Nephron (organoid): ENCODE measurements at regions not wholly inside any gene's neighbourhood (a gene's known extent, or its start where the extent isn't known, plus 50 kb on each side); places are given as distances from the start of the nearest gene placed in this dataset.

Source experiments
- H3K27ac Mint-ChIP-seq, 3 experiments: 2 replicates each; pipeline ENCODE4 v1.8.0; 2020; ENCODE audit warnings: mixed read lengths in 3 of 3, mild to moderate bottlenecking in 2 of 3, moderate library complexity in 1 of 3
- H3K27me3 Mint-ChIP-seq: 2 replicates; pipeline ENCODE4 v1.8.0; 2021; ENCODE audit warnings: low read depth, mild to moderate bottlenecking, moderate library complexity, mixed read lengths
- H3K36me3 Mint-ChIP-seq: 2 replicates; pipeline ENCODE4 v1.8.0; 2020; ENCODE audit warnings: low read depth, mixed read lengths
- H3K4me1 Mint-ChIP-seq: 2 replicates; pipeline ENCODE4 v1.8.0; 2020; ENCODE audit warnings: mixed read lengths
- H3K4me3 Mint-ChIP-seq, 3 experiments: 2 replicates each; pipeline ENCODE4 v1.8.0; 2020; ENCODE audit warnings: mild to moderate bottlenecking in 3 of 3, mixed read lengths in 3 of 3, moderate library complexity in 2 of 3
- H3K9me3 Mint-ChIP-seq: 2 replicates; pipeline ENCODE4 v1.8.0; 2020; ENCODE audit warnings: mixed read lengths
- TF ChIP-seq, protein P1 (sequence below), 3 experiments: fragments of 200-600 bp; sonication (generic); IDR thresholded peaks; one replicate each; pipeline ENCODE4 v1.5.0; 2021; ENCODE audit warnings: antibody characterized with exemption in 3 of 3; ENCODE audit not compliant: unreplicated experiment in 3 of 3

DNA sequence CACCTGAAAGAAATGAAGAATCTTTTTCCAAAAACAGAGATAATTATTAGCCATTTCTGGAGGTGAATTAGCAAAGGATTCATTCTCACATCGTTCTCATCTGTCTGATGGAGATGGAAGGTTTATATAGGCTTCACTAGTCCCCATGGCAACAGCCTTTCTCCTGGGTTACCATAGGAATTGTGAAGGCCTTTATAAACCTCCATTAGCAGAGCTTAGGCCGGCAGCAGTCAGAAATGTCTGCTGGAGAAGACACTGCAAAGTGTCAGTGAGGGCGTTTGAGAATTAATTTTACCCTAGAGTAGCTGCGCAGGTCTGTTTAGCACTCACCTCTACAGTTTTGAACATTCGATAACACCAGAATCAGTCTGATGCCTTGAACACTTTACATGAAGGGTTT lies 290.4 kb upstream of the NR4A3 start:
- H3K4me3 Mint-ChIP-seq: no peak overlapping the region
- no peaks in the 10 kb centered on the region for H3K36me3 Mint-ChIP-seq
- H3K27me3 Mint-ChIP-seq: no peaks in the 10 kb centered on the region
- H3K9me3 Mint-ChIP-seq: no peaks in the 10 kb centered on the region
- H3K27ac Mint-ChIP-seq: no peak overlapping the region
- TF ChIP-seq, protein P1, sequence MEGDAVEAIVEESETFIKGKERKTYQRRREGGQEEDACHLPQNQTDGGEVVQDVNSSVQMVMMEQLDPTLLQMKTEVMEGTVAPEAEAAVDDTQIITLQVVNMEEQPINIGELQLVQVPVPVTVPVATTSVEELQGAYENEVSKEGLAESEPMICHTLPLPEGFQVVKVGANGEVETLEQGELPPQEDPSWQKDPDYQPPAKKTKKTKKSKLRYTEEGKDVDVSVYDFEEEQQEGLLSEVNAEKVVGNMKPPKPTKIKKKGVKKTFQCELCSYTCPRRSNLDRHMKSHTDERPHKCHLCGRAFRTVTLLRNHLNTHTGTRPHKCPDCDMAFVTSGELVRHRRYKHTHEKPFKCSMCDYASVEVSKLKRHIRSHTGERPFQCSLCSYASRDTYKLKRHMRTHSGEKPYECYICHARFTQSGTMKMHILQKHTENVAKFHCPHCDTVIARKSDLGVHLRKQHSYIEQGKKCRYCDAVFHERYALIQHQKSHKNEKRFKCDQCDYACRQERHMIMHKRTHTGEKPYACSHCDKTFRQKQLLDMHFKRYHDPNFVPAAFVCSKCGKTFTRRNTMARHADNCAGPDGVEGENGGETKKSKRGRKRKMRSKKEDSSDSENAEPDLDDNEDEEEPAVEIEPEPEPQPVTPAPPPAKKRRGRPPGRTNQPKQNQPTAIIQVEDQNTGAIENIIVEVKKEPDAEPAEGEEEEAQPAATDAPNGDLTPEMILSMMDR (IDR thresholded peaks at IDR 0.05; ENCODE audit: unreplicated experiment in 3 of 3): no peak
- H3K4me1 Mint-ChIP-seq: no peaks in the 10 kb centered on the region

DNA sequence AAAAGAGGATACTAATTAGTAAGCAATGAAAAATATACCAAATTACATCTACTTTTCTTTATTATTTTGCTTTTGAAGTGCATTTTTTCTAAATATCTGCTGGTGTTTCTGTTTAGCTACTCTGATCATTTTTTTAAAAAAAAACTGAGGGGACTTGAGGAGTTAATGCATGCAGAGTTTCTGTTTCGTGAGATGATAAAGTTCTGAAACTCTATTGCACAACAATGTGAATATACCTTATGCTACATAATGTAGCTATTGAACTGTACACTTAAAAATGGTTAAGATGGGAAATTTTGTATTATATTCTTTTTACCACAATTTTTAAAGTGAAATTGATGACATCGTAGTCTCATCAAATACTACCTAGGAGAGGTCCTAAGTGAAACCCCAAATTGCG lies 288.3 kb upstream of the NR4A3 start:
- no peaks in the 10 kb centered on the region for H3K36me3 Mint-ChIP-seq
- no peak overlapping the region for H3K27ac Mint-ChIP-seq
- TF ChIP-seq, protein P1 (IDR thresholded peaks at IDR 0.05; ENCODE audit: unreplicated experiment in 3 of 3): no peak
- no peaks in the 10 kb centered on the region for H3K9me3 Mint-ChIP-seq
- no peaks in the 10 kb centered on the region for H3K27me3 Mint-ChIP-seq
- no peaks in the 10 kb centered on the region for H3K4me1 Mint-ChIP-seq
- H3K4me3 Mint-ChIP-seq: no peak overlapping the region

DNA sequence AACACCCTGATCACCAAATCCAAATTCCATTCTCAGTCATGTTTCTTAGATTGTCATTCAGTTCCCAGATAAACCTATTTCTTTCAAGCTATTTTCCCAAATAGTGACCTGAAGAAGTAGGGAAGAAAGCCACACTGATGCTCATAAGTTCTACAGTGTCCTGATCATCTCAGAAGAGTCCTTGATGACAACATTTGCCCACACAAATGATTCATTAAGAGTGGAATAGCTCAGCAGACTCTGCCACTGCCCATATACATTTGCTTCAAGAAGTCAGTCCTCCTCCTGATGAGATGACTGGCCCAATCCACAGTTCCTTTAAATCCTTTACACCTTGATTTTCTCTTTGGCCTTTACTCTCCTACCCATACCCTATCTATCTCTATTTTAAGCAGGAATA lies 283.7 kb upstream of the NR4A3 start:
- TF ChIP-seq, protein P1 (IDR thresholded peaks at IDR 0.05; ENCODE audit: unreplicated experiment in 3 of 3): no peak
- Mint-ChIP-seq H3K4me1 (no peaks in the 10 kb centered on the region), H3K27me3 (no peaks in the 10 kb centered on the region), H3K36me3 (no peaks in the 10 kb centered on the region), H3K4me3 (no peak overlapping the region), H3K27ac (no peak overlapping the region), H3K9me3 (no peaks in the 10 kb centered on the region)

DNA sequence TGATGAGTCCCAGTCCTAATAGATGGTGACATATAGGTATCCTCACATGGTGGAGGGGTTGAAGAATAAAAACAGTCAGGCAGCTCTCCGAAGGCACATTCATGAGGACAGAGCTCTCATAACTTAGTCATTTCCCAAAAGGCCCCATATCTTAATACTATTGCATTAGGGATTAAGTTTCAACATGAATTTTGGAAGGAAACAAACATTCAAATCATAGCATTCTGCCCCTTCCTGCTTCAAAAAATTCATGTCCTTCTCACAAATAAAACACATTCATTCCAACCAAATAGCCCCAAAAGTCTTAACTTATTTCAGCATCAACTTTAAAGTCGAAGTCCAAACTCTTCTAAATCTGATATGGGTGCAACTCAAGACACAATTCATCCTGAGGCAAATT lies 277.2 kb upstream of the NR4A3 start:
- H3K9me3 Mint-ChIP-seq: peaks cover 8% of the 10 kb centered on the region
- peaks cover 4% of the 10 kb centered on the region for H3K27me3 Mint-ChIP-seq
- no peaks in the 10 kb centered on the region for H3K4me1 Mint-ChIP-seq
- TF ChIP-seq, protein P1 (IDR thresholded peaks at IDR 0.05; ENCODE audit: unreplicated experiment in 3 of 3): no peak
- no peaks in the 10 kb centered on the region for H3K36me3 Mint-ChIP-seq
- no peak overlapping the region for H3K27ac Mint-ChIP-seq
- H3K4me3 Mint-ChIP-seq: no peak overlapping the region

DNA sequence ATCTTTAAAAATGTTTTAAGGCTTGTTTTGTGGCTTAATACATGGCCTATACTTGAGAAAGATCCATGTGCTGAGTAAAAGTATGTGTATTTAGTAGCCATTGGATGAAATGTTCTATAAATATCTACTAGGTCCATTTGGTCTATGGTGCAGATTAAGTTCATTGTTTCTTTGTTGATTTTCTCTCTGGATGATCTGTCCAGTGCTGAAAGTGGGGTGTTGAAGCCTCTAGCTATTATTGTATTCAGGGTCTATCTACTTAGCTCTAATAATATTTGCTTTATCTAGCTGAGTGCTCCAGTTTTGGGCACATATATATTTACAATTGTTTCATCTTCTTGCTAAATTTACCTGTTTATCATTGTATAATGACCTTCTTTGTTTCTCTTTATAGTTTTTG lies 272.2 kb upstream of the NR4A3 start:
- Mint-ChIP-seq H3K4me3 (no peak overlapping the region), H3K27ac (no peak overlapping the region), H3K9me3 (peaks cover 23% of the 10 kb centered on the region), H3K36me3 (no peaks in the 10 kb centered on the region), H3K4me1 (no peaks in the 10 kb centered on the region), H3K27me3 (peaks cover 4% of the 10 kb centered on the region)
- TF ChIP-seq, protein P1 (IDR thresholded peaks at IDR 0.05; ENCODE audit: unreplicated experiment in 3 of 3): no peak

DNA sequence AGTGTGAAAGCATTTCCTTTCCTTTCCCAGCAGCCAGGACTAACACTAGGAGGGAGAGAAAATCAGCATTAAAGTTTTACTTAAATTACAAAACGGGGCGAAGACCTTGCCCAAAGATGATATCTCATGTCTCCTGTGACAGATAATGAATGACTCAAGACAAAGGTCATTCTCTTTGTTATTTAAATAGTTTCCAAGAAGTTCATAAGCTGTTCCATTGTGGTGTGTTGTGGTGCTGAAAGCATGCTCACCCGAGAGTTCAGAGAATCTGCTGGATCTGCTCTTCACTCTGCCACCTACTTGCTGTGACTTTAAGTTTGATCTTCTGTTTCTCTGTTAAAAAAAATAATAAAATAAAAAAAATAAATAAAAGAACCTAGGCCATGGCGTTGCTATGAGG lies 265.9 kb upstream of the NR4A3 start:
- Mint-ChIP-seq H3K9me3 (peaks cover 18% of the 10 kb centered on the region), H3K36me3 (no peaks in the 10 kb centered on the region), H3K4me1 (no peaks in the 10 kb centered on the region), H3K27ac (no peak overlapping the region), H3K4me3 (no peak overlapping the region), H3K27me3 (no peaks in the 10 kb centered on the region)
- TF ChIP-seq, protein P1 (IDR thresholded peaks at IDR 0.05; ENCODE audit: unreplicated experiment in 3 of 3): no peak
